AG09319 (cell line): ENCODE measurements at regions not wholly inside any gene's neighbourhood (a gene's known extent, or its start where the extent isn't known, plus 50 kb on each side); places are given as distances from the start of the nearest gene placed in this dataset.
"Not testable (repeated sequence)": the region's sequence is repeated elsewhere in the genome, so short reads cannot be mapped to it uniquely, and the experiment has no call there.

Experiments
- DNase-seq: peaks from one replicate; pipeline ENCODE4 v3.0.0-alpha.2; 2010; ENCODE audit warnings: low read depth; ENCODE audit errors: extremely low read depth
- TF ChIP-seq, protein P1 (sequence below): IDR thresholded peaks from 2 replicates; pipeline ENCODE4 v1.5.1; 2011; ENCODE audit warnings: low read depth, mild to moderate bottlenecking, inconsistent platforms, low read length, moderate library complexity

DNA sequence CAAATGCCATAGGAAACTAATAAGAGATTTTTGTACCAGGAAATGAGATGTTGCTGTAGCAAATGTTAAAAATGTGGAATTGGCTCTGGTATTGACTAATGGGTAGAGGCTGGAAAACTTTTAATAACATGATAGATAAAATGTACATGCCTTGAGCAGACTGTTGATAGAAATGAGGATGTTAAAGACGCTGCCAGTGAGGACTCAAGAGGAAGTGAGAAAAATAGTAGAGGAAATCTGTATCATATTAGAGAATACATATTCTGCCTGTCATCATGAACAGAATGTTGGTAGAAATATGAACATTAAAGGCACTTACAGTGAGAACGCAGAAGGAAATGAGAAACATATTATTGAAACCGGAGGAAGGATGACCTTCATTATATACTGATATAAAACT is 577.2 kb upstream of the HTR2C start:
- DNase-seq = no peak
- TF ChIP-seq, protein P1, sequence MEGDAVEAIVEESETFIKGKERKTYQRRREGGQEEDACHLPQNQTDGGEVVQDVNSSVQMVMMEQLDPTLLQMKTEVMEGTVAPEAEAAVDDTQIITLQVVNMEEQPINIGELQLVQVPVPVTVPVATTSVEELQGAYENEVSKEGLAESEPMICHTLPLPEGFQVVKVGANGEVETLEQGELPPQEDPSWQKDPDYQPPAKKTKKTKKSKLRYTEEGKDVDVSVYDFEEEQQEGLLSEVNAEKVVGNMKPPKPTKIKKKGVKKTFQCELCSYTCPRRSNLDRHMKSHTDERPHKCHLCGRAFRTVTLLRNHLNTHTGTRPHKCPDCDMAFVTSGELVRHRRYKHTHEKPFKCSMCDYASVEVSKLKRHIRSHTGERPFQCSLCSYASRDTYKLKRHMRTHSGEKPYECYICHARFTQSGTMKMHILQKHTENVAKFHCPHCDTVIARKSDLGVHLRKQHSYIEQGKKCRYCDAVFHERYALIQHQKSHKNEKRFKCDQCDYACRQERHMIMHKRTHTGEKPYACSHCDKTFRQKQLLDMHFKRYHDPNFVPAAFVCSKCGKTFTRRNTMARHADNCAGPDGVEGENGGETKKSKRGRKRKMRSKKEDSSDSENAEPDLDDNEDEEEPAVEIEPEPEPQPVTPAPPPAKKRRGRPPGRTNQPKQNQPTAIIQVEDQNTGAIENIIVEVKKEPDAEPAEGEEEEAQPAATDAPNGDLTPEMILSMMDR = no peak

DNA sequence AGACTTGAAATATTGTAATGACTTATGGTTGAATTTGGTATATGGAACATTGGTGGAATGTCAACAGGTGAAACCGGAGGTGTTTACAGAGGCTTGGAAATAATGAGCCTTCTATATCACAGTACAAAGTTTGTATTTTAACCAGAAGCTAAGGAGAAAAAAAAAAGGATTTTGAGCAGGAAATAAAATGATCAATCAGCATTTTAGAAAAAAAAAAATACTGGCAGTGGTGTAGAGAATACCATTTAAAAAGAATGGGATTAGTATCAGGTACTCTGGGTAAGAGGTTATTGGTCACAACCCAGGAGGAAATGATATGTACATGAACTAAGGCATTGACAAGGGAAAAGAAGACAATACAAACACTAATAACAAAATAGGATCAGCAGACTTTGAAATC is 587.1 kb upstream of the HTR2C start:
- TF ChIP-seq, protein P1 = no peak
- DNase-seq = no peak

DNA sequence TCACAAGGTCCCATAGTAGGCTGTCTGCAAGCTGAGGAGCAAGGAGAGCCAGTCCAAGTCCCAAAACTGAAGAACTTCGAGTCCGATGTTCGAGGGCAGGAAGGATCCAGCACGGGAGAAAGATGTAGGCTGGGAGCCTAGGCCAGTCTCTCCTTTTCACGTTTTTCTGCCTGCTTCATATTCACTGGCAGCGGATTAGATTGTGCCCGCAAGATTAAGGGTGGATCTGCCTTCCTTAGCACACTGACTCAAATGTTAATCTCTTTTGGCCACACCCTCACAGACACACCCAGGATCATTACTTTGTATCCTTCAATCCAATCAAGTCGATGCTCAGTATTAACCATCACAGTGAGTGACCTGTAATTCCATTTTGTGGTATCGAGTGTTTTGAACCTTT is 592.2 kb upstream of the HTR2C start:
- DNase-seq = not testable (repeated sequence)

DNA sequence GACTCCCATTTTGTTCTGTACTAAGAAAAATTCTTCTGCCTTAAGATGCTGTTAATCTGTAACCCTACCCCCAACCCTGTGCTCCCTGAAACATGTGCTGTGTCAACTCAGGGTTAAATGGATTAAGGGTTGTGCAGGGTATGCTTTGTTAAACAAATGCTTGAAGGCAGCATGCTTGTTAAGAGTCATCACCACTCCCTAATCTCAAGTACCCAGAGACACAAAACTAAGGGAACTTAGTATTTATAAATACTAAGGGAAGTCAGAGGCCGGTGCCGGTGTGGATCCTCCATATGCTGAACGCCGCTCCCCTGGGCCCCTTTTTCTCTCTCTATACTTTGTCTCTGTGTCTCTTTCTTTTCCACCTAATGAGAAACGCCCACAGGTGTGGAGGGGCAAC is 593.2 kb upstream of the HTR2C start:
- not testable (repeated sequence) for DNase-seq

DNA sequence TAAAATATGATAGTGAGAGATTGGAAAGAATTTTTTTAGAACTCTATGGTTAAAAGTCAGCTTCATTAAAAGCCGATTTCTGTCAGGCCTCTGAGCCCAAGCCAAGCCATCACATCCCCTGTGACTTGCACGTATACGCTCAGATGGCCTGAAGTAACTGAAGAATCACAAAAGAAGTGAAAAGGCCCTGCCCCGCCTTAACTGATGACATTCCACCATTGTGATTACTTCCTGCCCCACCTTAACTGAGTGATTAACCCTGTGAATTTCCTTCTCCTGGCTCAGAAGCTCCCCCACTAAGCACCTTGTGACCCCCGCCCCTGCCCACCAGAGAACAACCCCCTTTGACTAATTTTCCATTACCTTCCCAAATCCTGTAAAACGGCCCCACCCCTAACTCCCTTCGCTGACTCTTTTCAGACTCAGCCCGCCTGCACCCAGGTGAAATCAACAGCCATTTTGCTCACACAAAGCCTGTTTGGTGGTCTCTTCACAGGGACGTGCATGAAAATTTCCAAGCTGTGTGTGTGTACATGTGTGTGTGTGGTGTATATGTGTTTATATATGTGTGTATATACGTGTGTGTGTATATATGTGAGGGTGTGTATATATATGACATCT is 595.5 kb upstream of the HTR2C start:
- DNase-seq = not testable (repeated sequence)

DNA sequence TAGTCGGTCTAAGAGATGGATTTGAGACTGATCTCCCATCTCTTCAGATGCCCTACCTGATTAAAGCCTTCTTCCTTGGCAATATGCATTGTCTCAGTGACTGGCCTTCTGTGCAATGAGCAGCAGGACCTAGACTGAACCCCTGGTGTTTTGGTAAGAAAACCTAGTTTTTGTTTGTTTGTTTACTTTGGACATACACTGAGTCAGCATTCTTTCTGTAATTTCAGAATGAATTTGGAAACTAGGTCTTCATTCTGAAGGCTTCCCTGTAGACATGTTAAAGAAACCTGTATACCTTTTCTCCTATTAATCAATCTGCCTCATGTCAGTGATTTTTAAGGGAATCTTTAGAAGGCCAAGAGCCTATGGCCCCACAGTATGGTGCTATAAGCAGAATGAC is 597.5 kb upstream of the HTR2C start:
- TF ChIP-seq, protein P1 = no peak
- no peak for DNase-seq

DNA sequence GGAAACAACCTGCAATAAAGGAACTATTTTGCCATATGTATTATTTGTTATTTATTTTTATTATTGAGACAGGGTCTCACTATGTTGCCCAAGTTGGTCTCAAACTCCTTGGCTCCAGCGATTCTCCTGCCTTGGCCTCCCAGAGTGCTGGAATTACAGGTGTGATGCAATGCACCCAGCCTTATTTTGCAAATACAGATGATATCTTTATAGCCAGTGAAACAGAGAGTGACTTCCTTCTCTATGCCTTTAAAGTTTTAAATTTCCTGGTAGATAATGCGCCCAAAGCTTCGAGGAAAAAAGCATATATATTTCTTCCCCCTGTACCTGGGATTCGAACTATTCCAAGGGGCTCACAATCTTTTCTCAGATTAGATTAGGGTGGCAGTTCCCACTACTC is 601.1 kb upstream of the HTR2C start:
- no peak for DNase-seq
- TF ChIP-seq, protein P1 = no peak

DNA sequence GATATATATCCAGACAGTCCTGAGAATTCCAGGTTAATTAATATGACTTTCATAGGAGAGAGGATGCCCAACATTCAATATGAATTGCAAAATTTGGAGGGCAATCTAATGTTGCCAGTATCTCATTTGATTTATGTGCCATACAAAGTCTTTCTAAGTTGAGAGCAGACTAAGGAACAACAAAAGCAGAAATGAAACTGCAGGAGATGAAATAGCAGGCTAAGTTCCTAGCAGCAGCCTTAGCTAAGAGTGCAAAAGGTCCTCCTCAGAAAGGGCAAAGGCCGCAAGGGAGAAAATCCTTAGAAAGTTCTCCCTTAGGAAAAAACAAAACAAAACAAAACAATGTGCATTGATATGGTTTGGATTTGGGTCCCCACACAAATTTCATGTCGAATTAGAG is 602.9 kb upstream of the HTR2C start:
- no peak for DNase-seq
- TF ChIP-seq, protein P1 = no peak

DNA sequence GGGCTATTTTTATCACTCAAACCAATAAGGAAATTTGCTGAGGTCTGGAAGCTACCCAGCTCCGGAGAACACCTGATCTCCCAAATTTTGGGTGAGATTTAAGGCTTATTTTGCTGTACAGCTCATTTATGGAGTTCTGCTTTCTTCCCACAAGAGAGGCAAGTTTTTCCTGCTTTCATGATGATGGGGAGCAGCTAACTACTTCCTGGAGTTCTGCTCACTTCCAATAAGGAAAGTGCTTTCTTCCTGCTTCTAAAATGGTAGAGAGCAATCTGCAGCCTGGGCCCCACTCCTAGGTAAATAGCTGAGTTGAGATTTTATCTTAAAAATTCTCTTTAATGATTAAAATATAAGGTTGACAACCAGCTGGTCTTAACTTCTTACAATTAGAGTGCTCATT is 606.0 kb upstream of the HTR2C start:
- no peak for DNase-seq
- TF ChIP-seq, protein P1 = no peak
